NCI-H524 (cell line): ENCODE measurements at regions not wholly inside any gene's neighbourhood (a gene's known extent, or its start where the extent isn't known, plus 50 kb on each side); places are given as distances from the start of the nearest gene placed in this dataset.
"Not testable (repeated sequence)": the region's sequence is repeated elsewhere in the genome, so short reads cannot be mapped to it uniquely, and the experiment has no call there.

Source experiments
- DNase-seq, 2 experiments: peaks; one replicate each; lab custom pipeline; 2025; lab: John Stamatoyannopoulos, UW

- no peak for DNase-seq
Measured at GRCh38 chrX:2640436-2641150, 50.5 kb upstream of the CD99 start.

GRCh38 chrX:2638279-2638678, 52.8 kb upstream of the CD99 start:
- no peak for DNase-seq

GRCh38 chrX:2635342-2635741, 55.8 kb upstream of the CD99 start:
- no peak for DNase-seq

- DNase-seq: no peak
Measured at GRCh38 chrX:2632533-2633504, 58.3 kb upstream of the CD99 start.

- no peak for DNase-seq
Measured at GRCh38 chrX:2631743-2632532, 59.2 kb upstream of the CD99 start.

- DNase-seq: not testable (repeated sequence)
Measured at GRCh38 chrX:2630935-2631742, 60.0 kb upstream of the CD99 start.

GRCh38 chrX:2630008-2630934, 60.8 kb upstream of the CD99 start:
- not testable (repeated sequence) for DNase-seq

GRCh38 chrX:2629316-2630007, 61.6 kb upstream of the CD99 start:
- DNase-seq: no peak

- DNase-seq: no peak
Measured at GRCh38 chrX:2628751-2629315, 62.3 kb upstream of the CD99 start.

GRCh38 chrX:2627272-2627867, 63.7 kb upstream of the CD99 start:
- DNase-seq: no peak

- DNase-seq: no peak
Measured at GRCh38 chrX:2626750-2627149, 64.3 kb upstream of the CD99 start.

- DNase-seq: no peak
Measured at GRCh38 chrX:2620576-2620975, 70.5 kb upstream of the CD99 start.

GRCh38 chrX:2618516-2618915, 72.6 kb upstream of the CD99 start:
- no peak for DNase-seq

- DNase-seq: no peak
Measured at GRCh38 chrX:2614911-2615310, 76.2 kb upstream of the CD99 start.

GRCh38 chrX:2610246-2611170, 80.6 kb upstream of the CD99 start:
- DNase-seq: no peak

GRCh38 chrX:2609431-2610238, 81.5 kb upstream of the CD99 start:
- no peak for DNase-seq
